GM21737 (cell line): ENCODE measurements at regions not wholly inside any gene's neighbourhood (a gene's known extent, or its start where the extent isn't known, plus 50 kb on each side); places are given as distances from the start of the nearest gene placed in this dataset.

Experiments
- ATAC-seq: cut with Tn5 transposase; IDR thresholded peaks from one replicate; pipeline ENCODE4 v1.9.1; 2021; ENCODE audit warnings: mild to moderate bottlenecking, moderate library complexity; ENCODE audit not compliant: unreplicated experiment

- no peak for ATAC-seq
Observed at GRCh38 chr15:69529961-69530633, 77.5 kb downstream of the RPLP1 start.

GRCh38 chr15:69530991-69531664 lies 78.5 kb downstream of the RPLP1 start:
- no peak for ATAC-seq

- no peak for ATAC-seq
Observed at GRCh38 chr15:69531665-69532027, 79.0 kb downstream of the RPLP1 start.

DNA sequence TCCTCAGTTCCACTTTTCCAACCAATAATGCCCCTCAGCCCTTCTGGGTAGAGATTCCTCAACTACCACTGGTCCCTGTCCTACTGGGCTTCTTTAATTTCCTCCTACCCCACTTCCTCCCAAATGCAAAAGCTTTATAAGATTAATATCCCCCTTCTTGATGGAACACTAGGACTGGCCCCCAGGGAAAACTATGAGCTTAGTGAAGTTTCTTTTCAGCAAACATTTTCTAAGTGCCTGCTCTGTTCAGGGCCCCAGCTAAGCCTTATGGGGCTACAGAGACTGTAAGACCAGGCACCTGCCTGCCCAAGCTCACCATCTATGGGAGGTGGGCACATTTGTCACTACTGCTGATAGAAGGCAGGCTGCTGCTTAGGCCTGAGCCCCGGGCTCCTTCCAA lies 79.4 kb downstream of the RPLP1 start:
- no peak for ATAC-seq

GRCh38 chr15:69532856-69533255 lies 80.2 kb downstream of the RPLP1 start:
- no peak for ATAC-seq

DNA sequence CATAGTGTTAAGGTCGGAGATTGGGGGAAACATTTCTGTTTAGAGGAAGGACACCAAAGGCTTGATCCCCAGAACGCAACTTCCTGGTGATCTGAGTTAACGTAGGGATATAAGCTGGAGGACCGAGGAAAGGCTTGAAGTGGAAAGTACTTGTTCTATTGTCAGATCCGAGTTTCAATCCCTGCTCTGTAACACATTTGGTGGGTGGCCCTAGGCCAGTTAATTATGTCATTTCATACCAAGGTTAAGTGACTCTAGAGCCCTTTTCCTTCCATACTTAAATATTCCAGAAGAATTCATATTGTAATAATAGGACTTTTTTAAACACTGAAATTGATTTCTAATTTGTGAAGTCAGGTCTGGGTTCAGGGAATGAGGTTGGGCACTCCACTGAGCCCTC lies 80.9 kb downstream of the RPLP1 start:
- no peak for ATAC-seq

- no peak for ATAC-seq
Observed at GRCh38 chr15:69535101-69535638, 82.6 kb downstream of the RPLP1 start.

GRCh38 chr15:69535998-69536397 lies 83.4 kb downstream of the RPLP1 start:
- ATAC-seq: no peak

DNA sequence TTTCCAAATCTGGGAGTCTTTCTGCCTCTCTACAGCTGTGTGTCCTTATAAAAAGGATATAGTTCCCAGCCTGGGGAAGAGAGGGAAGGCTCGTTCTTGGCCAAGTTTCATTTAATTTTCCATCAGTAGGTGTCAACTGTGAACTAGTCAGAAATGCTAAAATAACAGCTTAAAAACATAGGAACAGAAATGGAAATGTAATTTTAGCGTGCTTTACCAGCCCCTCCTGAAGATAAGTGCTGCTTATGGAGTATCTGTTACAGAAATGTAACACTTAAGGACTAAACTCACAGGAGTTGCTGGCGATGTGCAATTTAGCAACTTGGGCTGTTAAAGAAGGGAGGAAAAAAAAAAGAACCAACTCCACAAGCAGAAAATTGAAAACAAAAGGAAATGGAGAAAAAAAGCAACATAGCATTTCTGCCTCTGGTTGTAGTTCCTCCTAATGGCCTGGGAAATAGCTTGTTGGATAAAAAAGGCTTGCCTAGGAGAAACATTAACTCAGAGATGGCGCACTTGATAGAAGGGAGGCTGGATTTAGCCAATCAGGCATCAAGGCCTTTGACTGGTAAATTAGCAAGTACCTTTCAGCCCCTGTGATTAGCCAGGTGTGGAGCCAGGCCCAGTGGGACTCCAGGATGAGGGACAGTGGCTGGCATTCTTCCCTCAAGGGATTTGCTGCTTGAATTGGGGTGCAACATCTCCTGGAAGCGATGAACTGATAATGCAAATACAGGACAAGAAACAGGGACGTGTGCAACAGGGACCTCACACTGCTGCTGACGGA lies 84.3 kb downstream of the RPLP1 start:
- ATAC-seq: no peak

DNA sequence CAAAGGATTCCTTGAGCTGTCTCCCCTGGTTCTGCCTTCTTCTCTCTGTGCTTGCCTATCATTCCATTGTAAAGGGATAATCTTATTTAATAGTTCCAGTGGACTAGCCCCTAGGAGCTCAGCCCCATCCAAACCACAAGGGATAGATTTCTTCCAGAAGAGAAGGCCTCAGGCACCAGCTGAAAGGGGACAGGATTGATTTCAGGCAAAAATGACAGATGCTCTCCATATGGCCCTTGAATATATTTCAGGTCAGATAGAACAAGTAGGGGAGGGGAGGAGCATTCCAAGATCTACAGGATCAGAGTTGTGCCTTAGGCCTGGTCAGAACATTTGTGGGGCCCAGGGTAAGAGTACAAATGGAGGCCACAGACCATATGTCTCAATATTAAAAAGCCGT lies 85.3 kb downstream of the RPLP1 start:
- ATAC-seq: no peak

DNA sequence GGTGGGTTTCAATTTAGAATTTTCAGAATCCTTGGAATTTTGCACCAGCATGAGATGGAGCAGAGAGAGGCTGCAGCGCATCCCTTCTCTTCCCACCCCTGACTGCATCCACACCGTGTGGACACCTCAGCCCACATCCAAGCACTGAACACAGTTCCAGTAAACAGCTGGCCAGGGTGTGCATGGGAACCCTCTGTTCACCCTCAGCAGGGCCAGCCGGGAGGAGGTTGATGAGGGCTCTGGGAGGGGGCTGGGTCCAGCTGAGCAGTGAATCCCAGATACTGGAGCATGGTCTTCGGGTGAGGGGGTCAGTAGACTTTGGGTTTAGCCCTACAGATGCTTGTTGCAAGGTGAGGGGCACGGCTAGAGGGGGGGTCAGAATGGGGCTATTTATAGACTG lies 85.8 kb downstream of the RPLP1 start:
- ATAC-seq: no peak

- ATAC-seq: no peak
Observed at GRCh38 chr15:69539345-69539744, 86.7 kb downstream of the RPLP1 start.

GRCh38 chr15:69540622-69541021 lies 88.0 kb downstream of the RPLP1 start:
- no peak for ATAC-seq

- no peak for ATAC-seq
Observed at GRCh38 chr15:69542028-69542427, 89.4 kb downstream of the RPLP1 start.

DNA sequence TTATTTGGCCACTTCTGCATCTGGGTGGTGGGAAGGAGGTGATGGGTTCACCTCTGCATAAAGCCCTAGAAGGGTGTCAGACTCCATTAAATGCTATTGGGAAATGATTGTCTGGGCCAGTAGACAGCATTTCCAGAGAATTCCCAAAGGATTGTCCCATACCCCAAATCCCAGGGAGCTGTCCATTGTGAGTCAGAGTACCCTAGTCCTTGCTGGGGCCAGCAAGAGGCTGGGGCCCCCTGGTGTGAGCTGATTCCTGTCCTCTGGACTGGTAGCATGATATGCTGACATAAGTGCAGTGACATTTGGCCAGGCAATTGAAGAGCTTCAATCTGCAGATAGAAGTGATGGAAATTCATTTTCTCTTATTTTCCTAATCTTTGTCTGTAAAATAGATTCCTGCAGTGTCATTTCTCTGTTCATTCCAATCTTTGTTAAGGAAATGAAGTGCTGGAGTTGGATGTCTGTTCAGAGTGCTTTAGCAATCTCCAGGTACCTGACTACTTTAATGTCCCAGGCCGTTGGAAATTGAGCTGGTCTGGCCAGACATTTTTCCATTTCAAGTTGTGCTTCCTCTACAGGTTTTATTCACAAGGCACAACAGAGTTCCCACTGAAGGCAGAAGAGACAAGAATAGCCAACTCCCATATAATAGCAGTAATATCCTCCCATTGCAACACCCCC lies 91.2 kb downstream of the RPLP1 start:
- ATAC-seq: no peak

GRCh38 chr15:69544365-69545113 lies 91.9 kb downstream of the RPLP1 start:
- no peak for ATAC-seq

- ATAC-seq: no peak
Observed at GRCh38 chr15:69546182-69546581, 93.6 kb downstream of the RPLP1 start.

- no peak for ATAC-seq
Observed at GRCh38 chr15:69548395-69549180, 96.0 kb downstream of the RPLP1 start.

DNA sequence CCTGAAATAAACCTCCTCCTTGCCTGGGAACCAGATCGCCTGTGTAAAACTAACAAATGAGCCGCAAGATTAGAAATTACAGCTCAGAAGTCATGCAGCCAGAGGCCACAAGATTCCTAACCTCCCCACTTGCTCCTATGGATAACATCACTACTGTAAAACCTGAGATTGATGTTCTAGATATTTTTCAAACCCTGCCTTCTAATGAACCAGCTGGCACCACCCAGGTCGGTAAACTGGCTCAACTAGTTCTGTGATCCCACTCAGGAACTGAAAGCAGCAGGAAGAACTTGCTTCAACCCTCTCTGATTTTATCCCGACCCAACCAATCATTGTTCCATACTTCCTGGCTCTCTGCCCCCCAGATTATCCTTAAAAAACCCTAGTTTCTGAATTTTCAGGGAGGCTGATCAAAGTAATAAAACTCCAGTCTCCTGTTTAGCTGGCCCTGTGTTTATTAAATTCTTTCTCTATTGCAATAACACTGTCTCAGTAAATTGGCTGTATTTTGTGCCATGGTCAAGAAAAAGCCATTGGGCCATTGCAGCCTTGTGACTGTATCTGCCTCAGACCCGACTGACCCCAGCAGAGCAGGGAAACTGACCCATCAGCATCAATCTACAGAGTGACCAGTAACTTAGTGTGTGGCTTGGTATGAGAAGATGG lies 98.9 kb downstream of the RPLP1 start:
- no peak for ATAC-seq
